GM21447 (cell line): ENCODE measurements at regions not wholly inside any gene's neighbourhood (a gene's known extent, or its start where the extent isn't known, plus 50 kb on each side); places are given as distances from the start of the nearest gene placed in this dataset.

Experiments
- ATAC-seq: cut with Tn5 transposase; IDR thresholded peaks from one replicate; pipeline ENCODE4 v1.9.1; 2021; ENCODE audit not compliant: unreplicated experiment

- no peak for ATAC-seq
These were observed 68.1 kb upstream of the LPP start for GRCh38 chr3:188085584-188086560.

GRCh38 chr3:188088948-188089685 is 64.8 kb upstream of the LPP start:
- no peak for ATAC-seq

- ATAC-seq: no peak
These were observed 63.2 kb upstream of the LPP start for GRCh38 chr3:188090620-188091309.

- ATAC-seq: no peak
These were observed 62.2 kb upstream of the LPP start for GRCh38 chr3:188091746-188092145.

GRCh38 chr3:188092648-188093047 is 61.3 kb upstream of the LPP start:
- ATAC-seq: no peak

- no peak for ATAC-seq
These were observed 58.5 kb upstream of the LPP start for GRCh38 chr3:188095431-188095830.

- ATAC-seq: no peak
These were observed 56.2 kb upstream of the LPP start for GRCh38 chr3:188097791-188098190.

- no peak for ATAC-seq
These were observed 54.0 kb upstream of the LPP start for GRCh38 chr3:188099907-188100306.

GRCh38 chr3:188102861-188103547 is 51.0 kb upstream of the LPP start:
- no peak for ATAC-seq

GRCh38 chr3:188104050-188104449 is 49.9 kb upstream of the LPP start:
- ATAC-seq: no peak
